ENCODE measurements at regions not wholly inside any gene's neighbourhood (a gene's known extent, or its start where the extent isn't known, plus 50 kb on each side); places are given as distances from the start of the nearest gene placed in this dataset.

GRCh38 chr2:67489396-67489795, 92.3 kb downstream of the ETAA1 start:
- no peak overlapping the region for H3K4me3 ChIP-seq
- no peak overlapping the region for H3K27ac ChIP-seq
- no peak for DNase-seq (ENCODE audit: low spot score in 2 of 2)
- H3K4me1 ChIP-seq: no peaks in the 10 kb centered on the region
- 85% methylated on average over 8 of the region's 8 CpGs for WGBS, 2 donors
- no peaks in the 10 kb centered on the region for H3K9me3 ChIP-seq
- H3K27me3 ChIP-seq: no peaks in the 10 kb centered on the region
- H3K36me3 ChIP-seq: no peaks in the 10 kb centered on the region
- TF ChIP-seq EP300 (IDR thresholded peaks at IDR 0.05) (no peak), CTCF (IDR thresholded peaks at IDR 0.05) (no peak)

- no peak for DNase-seq (ENCODE audit: low spot score in 2 of 2)
- TF ChIP-seq EP300 (IDR thresholded peaks at IDR 0.05) (no peak), POLR2A (IDR thresholded peaks at IDR 0.05) (no peak), CTCF (IDR thresholded peaks at IDR 0.05) (no peak)
- H3K9me3 ChIP-seq: no peaks in the 10 kb centered on the region
- no peaks in the 10 kb centered on the region for H3K36me3 ChIP-seq
- no peaks in the 10 kb centered on the region for H3K27me3 ChIP-seq
- no peak overlapping the region for H3K27ac ChIP-seq
- H3K4me1 ChIP-seq: peaks cover 0 to 9% (median 0%) of the 10 kb centered on the region in 4 donors
- H3K4me3 ChIP-seq: no peak overlapping the region
- 55 to 61% methylated on average over 1 of the region's 1 CpG for WGBS, 2 donors
Observed at GRCh38 chr2:67498931-67499330, 101.8 kb downstream of the ETAA1 start.

GRCh38 chr2:67499989-67500388, 102.9 kb downstream of the ETAA1 start:
- TF ChIP-seq EP300 (IDR thresholded peaks at IDR 0.05): no peak
- TF ChIP-seq POLR2A (IDR thresholded peaks at IDR 0.05): no peak
- TF ChIP-seq CTCF (IDR thresholded peaks at IDR 0.05): no peak
- no peaks in the 10 kb centered on the region for H3K36me3 ChIP-seq
- H3K4me3 ChIP-seq: no peak overlapping the region
- peaks cover 0 to 9% (median 0%) of the 10 kb centered on the region in 4 donors for H3K4me1 ChIP-seq
- 57 to 62% methylated on average over 4 of the region's 4 CpGs for WGBS, 2 donors
- no peaks in the 10 kb centered on the region for H3K27me3 ChIP-seq
- H3K9me3 ChIP-seq: no peaks in the 10 kb centered on the region
- DNase-seq (ENCODE audit: low spot score in 2 of 2): no peak
- H3K27ac ChIP-seq: no peak overlapping the region

DNA sequence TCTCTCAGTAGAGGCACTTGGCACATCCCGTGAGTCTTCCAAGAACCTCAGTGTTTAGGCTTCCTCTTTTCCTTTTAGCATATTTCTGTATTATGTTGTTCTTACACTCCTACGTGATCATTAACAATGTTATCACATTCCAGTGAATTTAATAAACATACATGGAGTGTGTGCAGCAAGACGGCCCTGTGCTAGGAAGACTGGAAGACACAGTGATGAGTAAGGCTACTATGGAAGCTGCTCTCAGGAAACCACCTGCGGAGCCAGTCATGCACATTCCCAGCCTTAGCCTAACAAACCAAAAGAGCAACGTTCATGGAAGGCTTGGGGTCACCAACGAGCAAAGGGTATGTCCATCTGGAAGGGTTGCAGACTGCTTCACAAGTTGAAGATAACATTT, 103.4 kb downstream of the ETAA1 start:
- 71 to 81% methylated on average over 6 of the region's 6 CpGs for WGBS, 2 donors
- no peak for DNase-seq (ENCODE audit: low spot score in 2 of 2)
- Histone ChIP-seq H3K9me3 (no peaks in the 10 kb centered on the region), H3K4me3 (no peak overlapping the region), H3K27ac (no peak overlapping the region), H3K4me1 (peaks cover 0 to 9% (median 0%) of the 10 kb centered on the region in 4 donors), H3K27me3 (no peaks in the 10 kb centered on the region), H3K36me3 (no peaks in the 10 kb centered on the region)
- TF ChIP-seq CTCF (IDR thresholded peaks at IDR 0.05): no peak
- TF ChIP-seq POLR2A (IDR thresholded peaks at IDR 0.05): no peak
- no peak for TF ChIP-seq EP300 (IDR thresholded peaks at IDR 0.05)

DNA sequence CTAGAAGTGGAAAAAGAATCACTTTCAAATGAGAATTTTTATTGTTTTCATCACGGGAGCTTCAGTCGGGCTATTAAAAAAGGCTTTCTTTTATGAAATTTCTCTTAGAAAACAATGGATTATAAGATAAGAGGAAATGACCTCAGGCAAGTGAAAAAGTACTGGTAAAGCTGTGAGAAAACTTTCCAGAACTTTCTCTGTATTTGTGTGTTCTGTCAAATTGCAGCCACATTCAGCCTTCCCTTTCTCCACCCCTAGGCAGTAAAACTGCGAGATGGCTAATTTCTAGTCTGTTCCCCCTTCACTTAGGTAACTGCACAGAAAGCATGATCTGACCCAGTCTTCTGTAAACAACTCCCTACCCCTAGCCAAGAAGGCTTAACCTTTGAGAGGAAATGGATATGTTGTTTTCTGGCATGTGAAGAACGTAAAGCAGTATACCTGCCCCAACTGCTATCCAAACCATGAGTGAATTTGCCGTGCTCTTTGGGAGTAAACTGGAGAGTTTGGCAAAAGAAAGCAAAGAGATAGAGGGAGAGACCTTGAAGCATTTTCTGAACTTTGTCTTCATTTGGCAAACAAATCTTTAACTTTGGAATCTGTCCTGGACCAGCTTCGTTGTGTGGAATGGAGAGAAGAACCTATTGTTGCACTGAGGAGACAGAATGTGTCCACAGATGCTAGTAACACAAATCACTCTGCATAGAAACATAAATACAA, 105.4 kb downstream of the ETAA1 start:
- Histone ChIP-seq H3K27me3 (no peaks in the 10 kb centered on the region), H3K4me1 (peaks cover 0 to 9% (median 0%) of the 10 kb centered on the region in 4 donors), H3K27ac (no peak overlapping the region), H3K36me3 (no peaks in the 10 kb centered on the region), H3K4me3 (no peak overlapping the region), H3K9me3 (no peaks in the 10 kb centered on the region)
- no peak for DNase-seq (ENCODE audit: low spot score in 2 of 2)
- TF ChIP-seq EP300 (IDR thresholded peaks at IDR 0.05) (no peak), CTCF (IDR thresholded peaks at IDR 0.05) (no peak), POLR2A (IDR thresholded peaks at IDR 0.05) (no peak)
- WGBS, 2 donors: 30 to 40% methylated on average over 6 of the region's 6 CpGs

Data from tibial nerve (tissue), 4 donors.